ENCODE measurements at regions not wholly inside any gene's neighbourhood (a gene's known extent, or its start where the extent isn't known, plus 50 kb on each side); places are given as distances from the start of the nearest gene placed in this dataset.

- TF ChIP-seq POLR2A (IDR thresholded peaks at IDR 0.05; ENCODE audit: low read depth, low read length) (no peak), POLR2AphosphoS5 (IDR thresholded peaks at IDR 0.05; ENCODE audit: low read depth, low read length) (no peak), TAF1 (IDR thresholded peaks at IDR 0.05; ENCODE audit: low read depth, low read length) (no peak), SPI1 (IDR thresholded peaks at IDR 0.05; ENCODE audit: low read depth, low read length) (no peak), PAX5 (IDR thresholded peaks at IDR 0.05; ENCODE audit: insufficient read depth, low read length, severe bottlenecking) (no peak), POU2F2 (IDR thresholded peaks at IDR 0.05; ENCODE audit: low read depth, low read length) (no peak)
These were observed 124.6 kb downstream of the IER5 start for GRCh38 chr1:181213056-181213455.

Data from GM12891 (cell line).